HepG2 (cell line): ENCODE measurements at regions not wholly inside any gene's neighbourhood (a gene's known extent, or its start where the extent isn't known, plus 50 kb on each side); places are given as distances from the start of the nearest gene placed in this dataset.
A peak's percentile ranks its signal among the peaks of the same experiment; 100 is the strongest.

Source experiments
- BCL6 ChIP-seq: IDR thresholded peaks from 2 replicates; pipeline ENCODE4 v1.6.1; 2016; ENCODE audit warnings: missing genetic modification reagents, missing compliant biosample characterization
- ETV5 ChIP-seq: IDR thresholded peaks from 2 replicates; pipeline ENCODE4 v1.6.1; 2018; ENCODE audit warnings: missing biosample characterization, missing genetic modification reagents, inconsistent platforms, borderline replicate concordance
- GLMP ChIP-seq: sonication (generic); formaldehyde crosslinking; IDR thresholded peaks from 2 replicates; pipeline ENCODE4 v1.9.0; 2021; ENCODE audit warnings: missing genetic modification reagents, mild to moderate bottlenecking, borderline replicate concordance
- HCFC1 ChIP-seq: fragments of 150-350 bp; IDR thresholded peaks from 2 replicates; pipeline ENCODE4 v1.6.1; 2014; ENCODE audit warnings: low read depth, low read length
- KDM2A ChIP-seq: sonication (generic); formaldehyde crosslinking; IDR thresholded peaks from 2 replicates; pipeline ENCODE4 v1.4.0; 2020; ENCODE audit warnings: low read depth, missing genetic modification reagents, borderline replicate concordance
- KDM4B ChIP-seq: sonication (generic); formaldehyde crosslinking; IDR thresholded peaks from 2 replicates; pipeline ENCODE4 v1.4.0; 2020; ENCODE audit warnings: missing genetic modification reagents
- MAZ ChIP-seq, 2 experiments: sonication (generic) in 1 of 2; formaldehyde crosslinking in 1 of 2; IDR thresholded peaks; 2 replicates each; pipeline versions ENCODE4 v1.5.0 to v1.6.1; 2012 to 2020; ENCODE audit warnings: low read depth in 2 of 2, mild to moderate bottlenecking in 2 of 2, borderline replicate concordance in 1 of 2, improper control_type of control experiment in 1 of 2, low read length in 1 of 2, missing genetic modification reagents in 1 of 2, moderate library complexity in 1 of 2
- MED8 ChIP-seq: sonication (generic); formaldehyde crosslinking; IDR thresholded peaks from 2 replicates; pipeline ENCODE4 v1.8.1; 2023; ENCODE audit warnings: mild to moderate bottlenecking, missing genetic modification reagents; ENCODE audit not compliant: insufficient replicate concordance
- MYNN ChIP-seq: sonication (generic); formaldehyde crosslinking; IDR thresholded peaks from 2 replicates; pipeline ENCODE4 v1.4.0; 2020; ENCODE audit warnings: mild to moderate bottlenecking, low read depth, missing genetic modification reagents
- POGZ ChIP-seq: sonication (generic); formaldehyde crosslinking; IDR thresholded peaks from 2 replicates; pipeline ENCODE4 v1.4.0; 2020; ENCODE audit warnings: mild to moderate bottlenecking, missing genetic modification reagents
- RAD51 ChIP-seq: fragments of 450-650 bp; IDR thresholded peaks from 2 replicates; pipeline ENCODE4 v1.6.1; 2016; ENCODE audit warnings: borderline replicate concordance
- SALL2 ChIP-seq: sonication (generic); formaldehyde crosslinking; IDR thresholded peaks from 2 replicates; pipeline ENCODE4 v1.8.1; 2023; ENCODE audit warnings: mild to moderate bottlenecking, missing genetic modification reagents, inconsistent platforms
- SMAD3 ChIP-seq: sonication (generic); formaldehyde crosslinking; IDR thresholded peaks from 2 replicates; pipeline ENCODE4 v1.4.0; 2020; ENCODE audit warnings: missing genetic modification reagents
- SOX5 ChIP-seq: IDR thresholded peaks from 2 replicates; pipeline ENCODE4 v1.6.1; 2016; ENCODE audit warnings: borderline replicate concordance
- TFDP1 ChIP-seq: IDR thresholded peaks from 2 replicates; pipeline ENCODE4 v1.6.1; 2016; ENCODE audit warnings: missing compliant biosample characterization, missing genetic modification reagents, borderline replicate concordance
- YY1 ChIP-seq: IDR thresholded peaks from 2 replicates; pipeline ENCODE4 v1.6.1; 2011; ENCODE audit warnings: low read length, low read depth, moderate library complexity, mild to moderate bottlenecking; ENCODE audit not compliant: insufficient read depth, insufficient replicate concordance
- ZKSCAN1 ChIP-seq: fragments of 150-350 bp; IDR thresholded peaks from 2 replicates; pipeline ENCODE4 v1.6.1; 2014; ENCODE audit warnings: low read length
- ZNF12 ChIP-seq: sonication (generic); formaldehyde crosslinking; IDR thresholded peaks from 2 replicates; pipeline ENCODE4 v1.5.0; 2020; ENCODE audit warnings: missing genetic modification reagents
- ZNF562 ChIP-seq: sonication (generic); formaldehyde crosslinking; IDR thresholded peaks from 2 replicates; pipeline ENCODE4 v1.8.0; 2022; ENCODE audit warnings: missing genetic modification reagents, borderline replicate concordance
- ZNF629 ChIP-seq: sonication (generic); formaldehyde crosslinking; conservative IDR thresholded peaks from 2 replicates; pipeline ENCODE4 v1.5.0; 2020; ENCODE audit warnings: missing genetic modification reagents
- ZNF644 ChIP-seq: IDR thresholded peaks from 2 replicates; pipeline ENCODE4 v1.6.1; 2016; ENCODE audit warnings: low read depth
- ZNF83 ChIP-seq: sonication (generic); formaldehyde crosslinking; IDR thresholded peaks from 2 replicates; pipeline ENCODE4 v1.4.0; 2020; ENCODE audit warnings: missing genetic modification reagents, mild to moderate bottlenecking, borderline replicate concordance
- TF ChIP-seq, protein P1 (sequence below): sonication (generic); formaldehyde crosslinking; IDR thresholded peaks from 2 replicates; pipeline ENCODE4 v1.4.0; 2020; ENCODE audit warnings: missing genetic modification reagents, mild to moderate bottlenecking, borderline replicate concordance
- TF ChIP-seq, protein P2 (sequence below): sonication (generic); formaldehyde crosslinking; IDR thresholded peaks from 2 replicates; pipeline ENCODE4 v1.4.0; 2020; ENCODE audit warnings: missing genetic modification reagents

DNA sequence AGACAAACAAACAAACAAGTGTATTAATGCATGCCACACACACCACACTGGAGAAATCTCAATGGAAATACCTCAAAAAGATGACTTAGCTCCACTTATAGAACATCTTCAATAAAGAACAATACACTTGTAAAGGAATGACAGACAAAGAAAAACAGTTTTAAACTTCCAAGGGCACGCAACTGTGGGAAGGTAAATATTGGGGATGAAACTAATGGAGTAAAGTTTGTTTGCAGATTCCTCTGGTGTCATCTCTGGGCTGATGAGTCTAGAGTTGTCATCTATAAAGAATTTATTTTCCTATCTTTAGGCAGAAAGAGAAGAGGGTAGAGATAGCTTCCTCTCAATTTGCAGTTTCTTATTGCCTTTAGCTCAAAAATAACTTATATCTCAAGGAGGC lies 144.0 kb upstream of the ZC3H15 start (continued):
- TF ChIP-seq GLMP (no peak), HCFC1 (no peak), KDM2A (no peak), SOX5 (CRISPR knock-in tag) (peak; percentile 92), MYNN (no peak), ZNF83 (CRISPR knock-in tag) (no peak), ZNF629 (no peak), KDM4B (CRISPR knock-in tag) (no peak), SMAD3 (CRISPR knock-in tag) (no peak), ZNF12 (CRISPR knock-in tag) (no peak), MED8 (CRISPR knock-in tag) (no peak), ZNF644 (CRISPR knock-in tag) (no peak), SALL2 (CRISPR knock-in tag) (no peak), POGZ (peak; percentile 30; the same call in 1 of the 2 replicates), BCL6 (CRISPR knock-in tag) (no peak), ZNF562 (CRISPR knock-in tag) (no peak), ETV5 (CRISPR knock-in tag) (no peak), MAZ (IDR thresholded peaks at IDR 0.05; ENCODE audit: borderline replicate concordance, low read depth, low read length) (no peak), MAZ (CRISPR knock-in tag; IDR thresholded peaks at IDR 0.05; ENCODE audit: low read depth) (no peak), TFDP1 (CRISPR knock-in tag) (no peak), RAD51 (no peak), YY1 (no peak), ZKSCAN1 (no peak)
- TF ChIP-seq, protein P1, sequence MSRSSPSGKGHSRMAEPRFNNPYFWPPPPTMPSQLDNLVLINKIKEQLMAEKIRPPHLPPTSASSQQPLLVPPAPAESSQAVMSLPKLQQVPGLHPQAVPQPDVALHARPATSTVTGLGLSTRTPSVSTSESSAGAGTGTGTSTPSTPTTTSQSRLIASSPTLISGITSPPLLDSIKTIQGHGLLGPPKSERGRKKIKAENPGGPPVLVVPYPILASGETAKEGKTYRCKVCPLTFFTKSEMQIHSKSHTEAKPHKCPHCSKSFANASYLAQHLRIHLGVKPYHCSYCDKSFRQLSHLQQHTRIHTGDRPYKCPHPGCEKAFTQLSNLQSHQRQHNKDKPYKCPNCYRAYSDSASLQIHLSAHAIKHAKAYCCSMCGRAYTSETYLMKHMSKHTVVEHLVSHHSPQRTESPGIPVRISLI (CRISPR knock-in tag) = no peak
- TF ChIP-seq, protein P2, sequence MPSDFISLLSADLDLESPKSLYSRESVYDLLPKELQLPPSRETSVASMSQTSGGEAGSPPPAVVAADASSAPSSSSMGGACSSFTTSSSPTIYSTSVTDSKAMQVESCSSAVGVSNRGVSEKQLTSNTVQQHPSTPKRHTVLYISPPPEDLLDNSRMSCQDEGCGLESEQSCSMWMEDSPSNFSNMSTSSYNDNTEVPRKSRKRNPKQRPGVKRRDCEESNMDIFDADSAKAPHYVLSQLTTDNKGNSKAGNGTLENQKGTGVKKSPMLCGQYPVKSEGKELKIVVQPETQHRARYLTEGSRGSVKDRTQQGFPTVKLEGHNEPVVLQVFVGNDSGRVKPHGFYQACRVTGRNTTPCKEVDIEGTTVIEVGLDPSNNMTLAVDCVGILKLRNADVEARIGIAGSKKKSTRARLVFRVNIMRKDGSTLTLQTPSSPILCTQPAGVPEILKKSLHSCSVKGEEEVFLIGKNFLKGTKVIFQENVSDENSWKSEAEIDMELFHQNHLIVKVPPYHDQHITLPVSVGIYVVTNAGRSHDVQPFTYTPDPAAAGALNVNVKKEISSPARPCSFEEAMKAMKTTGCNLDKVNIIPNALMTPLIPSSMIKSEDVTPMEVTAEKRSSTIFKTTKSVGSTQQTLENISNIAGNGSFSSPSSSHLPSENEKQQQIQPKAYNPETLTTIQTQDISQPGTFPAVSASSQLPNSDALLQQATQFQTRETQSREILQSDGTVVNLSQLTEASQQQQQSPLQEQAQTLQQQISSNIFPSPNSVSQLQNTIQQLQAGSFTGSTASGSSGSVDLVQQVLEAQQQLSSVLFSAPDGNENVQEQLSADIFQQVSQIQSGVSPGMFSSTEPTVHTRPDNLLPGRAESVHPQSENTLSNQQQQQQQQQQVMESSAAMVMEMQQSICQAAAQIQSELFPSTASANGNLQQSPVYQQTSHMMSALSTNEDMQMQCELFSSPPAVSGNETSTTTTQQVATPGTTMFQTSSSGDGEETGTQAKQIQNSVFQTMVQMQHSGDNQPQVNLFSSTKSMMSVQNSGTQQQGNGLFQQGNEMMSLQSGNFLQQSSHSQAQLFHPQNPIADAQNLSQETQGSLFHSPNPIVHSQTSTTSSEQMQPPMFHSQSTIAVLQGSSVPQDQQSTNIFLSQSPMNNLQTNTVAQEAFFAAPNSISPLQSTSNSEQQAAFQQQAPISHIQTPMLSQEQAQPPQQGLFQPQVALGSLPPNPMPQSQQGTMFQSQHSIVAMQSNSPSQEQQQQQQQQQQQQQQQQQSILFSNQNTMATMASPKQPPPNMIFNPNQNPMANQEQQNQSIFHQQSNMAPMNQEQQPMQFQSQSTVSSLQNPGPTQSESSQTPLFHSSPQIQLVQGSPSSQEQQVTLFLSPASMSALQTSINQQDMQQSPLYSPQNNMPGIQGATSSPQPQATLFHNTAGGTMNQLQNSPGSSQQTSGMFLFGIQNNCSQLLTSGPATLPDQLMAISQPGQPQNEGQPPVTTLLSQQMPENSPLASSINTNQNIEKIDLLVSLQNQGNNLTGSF (CRISPR knock-in tag) = no peak
